Stimulated activated CD8-positive, alpha-beta memory T cell treated with anti-CD3 and anti-CD28 coated beads, Interleukin-12 subunit alpha, Interleukin-12 subunit beta, amount 100 ng/mL, for 4 hours (primary cell): ENCODE measurements at regions not wholly inside any gene's neighbourhood (a gene's known extent, or its start where the extent isn't known, plus 50 kb on each side); places are given as distances from the start of the nearest gene placed in this dataset.

ENCODE experiments used
- DNase-seq: peaks from one replicate; pipeline ENCODE4 v3.0.0-alpha.2; 2020; ENCODE audit warnings: low read depth

DNA sequence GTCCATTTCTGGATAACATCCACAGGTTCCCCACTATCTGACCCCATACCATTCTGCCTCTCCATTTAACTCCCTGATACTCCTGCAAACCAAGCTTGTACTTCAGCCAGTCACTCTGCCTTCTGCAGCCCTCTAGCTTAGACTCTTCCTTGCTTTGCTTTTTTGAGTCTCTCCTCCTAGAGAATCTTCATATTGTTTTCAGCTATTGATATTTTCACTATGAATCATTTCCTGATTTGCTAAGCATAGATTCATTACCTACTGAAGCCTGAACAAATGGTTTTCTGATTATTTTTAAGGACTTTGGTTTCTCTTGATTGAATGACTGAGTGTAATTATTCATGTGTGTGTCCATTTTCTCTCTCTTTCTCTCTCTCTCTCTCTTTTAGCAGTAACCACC lies 2102.3 kb upstream of the CELF4 start:
- no peak for DNase-seq

DNA sequence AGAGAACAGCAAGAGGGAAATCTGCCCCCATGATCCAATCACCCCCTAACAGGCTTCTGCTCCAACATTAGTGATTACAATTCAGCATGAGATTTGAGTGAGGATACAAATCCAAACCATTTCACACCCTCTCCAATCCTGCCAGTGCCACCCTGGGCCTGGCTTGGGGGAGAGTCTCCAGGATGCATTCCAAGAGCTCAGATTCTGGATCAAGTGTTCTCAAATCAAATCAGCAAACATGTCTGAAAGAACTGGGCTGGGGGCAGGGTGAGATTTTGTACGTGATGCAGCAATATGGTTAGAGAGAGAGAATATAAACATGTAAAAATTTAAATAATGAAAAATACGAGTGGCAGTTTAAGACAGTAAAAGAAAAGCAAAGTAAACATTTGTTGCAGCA lies 2100.9 kb upstream of the CELF4 start:
- DNase-seq = no peak

DNA sequence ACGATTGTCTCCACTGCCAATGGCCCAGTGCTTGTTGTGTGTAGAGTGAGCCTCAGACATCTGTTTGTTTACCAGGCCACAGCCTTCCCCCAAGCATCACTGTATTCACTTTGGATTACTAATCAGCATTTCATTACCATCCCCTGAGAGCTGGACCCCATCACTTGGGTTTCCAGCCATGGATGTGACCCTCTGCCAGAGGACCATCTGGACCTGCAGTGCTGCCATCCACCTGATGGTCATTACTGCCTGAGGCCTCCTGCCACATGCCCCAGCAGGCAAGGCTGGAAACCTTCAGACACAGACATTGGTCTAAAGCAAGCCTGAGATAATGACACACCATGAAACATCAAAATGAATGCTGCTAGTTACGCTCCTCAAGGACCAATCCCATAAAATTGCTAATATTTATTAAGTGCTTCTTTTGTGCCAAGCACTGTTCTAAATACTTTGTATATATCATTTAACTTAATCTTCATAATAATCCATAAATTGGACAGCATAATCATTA lies 2096.3 kb upstream of the CELF4 start:
- no peak for DNase-seq

DNA sequence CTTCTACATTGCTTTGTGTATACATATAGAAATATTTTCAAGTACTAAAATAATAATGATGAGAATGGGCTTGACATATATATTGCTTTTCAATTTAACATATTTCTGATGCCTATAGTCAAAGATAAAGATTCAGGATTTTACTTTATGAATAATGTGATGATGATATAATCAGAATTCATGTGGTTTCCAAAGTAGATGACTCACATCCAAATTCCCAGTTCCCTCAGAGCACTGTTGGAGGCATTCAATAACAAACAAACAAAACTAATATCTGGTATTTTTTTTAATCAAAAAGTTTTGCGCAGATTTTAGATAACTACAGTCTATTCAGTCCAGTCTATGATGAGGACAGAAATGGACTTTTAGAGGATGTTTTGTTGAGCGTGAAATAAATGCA lies 2094.5 kb upstream of the CELF4 start:
- DNase-seq = no peak

DNA sequence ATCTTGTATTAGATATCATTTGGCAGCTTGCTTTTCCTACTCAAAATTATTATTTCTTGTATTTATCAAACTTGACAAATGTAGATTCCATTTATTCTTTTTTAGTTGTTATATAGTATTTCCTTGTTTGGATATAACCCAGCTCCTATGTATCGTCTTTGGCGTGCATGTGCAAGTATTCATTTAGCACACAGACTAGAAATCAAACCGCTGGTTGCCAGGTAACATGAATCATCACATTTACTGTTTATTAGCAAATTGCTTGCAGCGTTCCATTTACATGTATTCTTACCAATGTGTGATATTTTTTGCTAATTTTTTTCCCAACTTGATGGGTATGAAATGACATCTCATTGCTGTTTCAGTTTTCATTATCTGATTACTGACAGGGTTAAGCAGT lies 2089.7 kb upstream of the CELF4 start:
- DNase-seq = no peak

DNA sequence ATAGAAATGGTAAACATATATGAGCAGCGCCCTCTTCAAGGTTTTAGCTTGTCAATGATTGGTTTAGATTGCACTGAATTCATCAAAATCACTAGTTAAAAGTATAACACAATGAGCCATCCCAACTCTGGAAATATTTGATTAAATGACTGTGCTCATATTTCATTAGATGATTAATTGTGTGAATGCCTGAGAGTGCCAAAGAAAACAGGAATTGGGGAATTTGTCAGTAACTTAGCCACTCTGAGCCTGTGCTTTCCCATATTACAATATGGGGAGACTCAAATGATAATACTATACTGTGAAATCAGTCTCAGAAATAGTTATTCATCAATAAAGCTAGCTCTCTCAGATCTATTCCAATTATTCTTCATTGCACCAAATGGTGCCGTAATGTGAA lies 2087.6 kb upstream of the CELF4 start:
- no peak for DNase-seq

DNA sequence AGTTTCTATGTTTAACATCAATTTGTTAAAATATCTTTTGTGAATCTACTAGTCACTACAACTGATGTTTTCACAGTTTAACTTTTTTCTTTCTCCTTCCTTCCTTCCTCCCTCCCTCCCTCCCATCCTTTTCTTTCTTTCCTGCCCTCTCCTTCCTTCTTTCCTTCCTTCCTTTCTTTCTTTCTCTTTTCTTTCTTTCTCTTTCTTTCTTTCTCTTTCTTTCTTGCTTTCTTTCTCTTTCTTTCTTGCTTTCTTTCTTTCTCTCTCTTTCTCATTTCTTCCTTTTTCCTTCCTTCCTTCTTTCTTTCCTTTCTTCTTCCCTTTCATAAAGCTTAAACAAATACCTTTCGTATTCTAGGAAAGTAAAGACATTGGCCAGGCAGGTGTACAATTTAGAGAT lies 2083.0 kb upstream of the CELF4 start:
- DNase-seq = no peak

DNA sequence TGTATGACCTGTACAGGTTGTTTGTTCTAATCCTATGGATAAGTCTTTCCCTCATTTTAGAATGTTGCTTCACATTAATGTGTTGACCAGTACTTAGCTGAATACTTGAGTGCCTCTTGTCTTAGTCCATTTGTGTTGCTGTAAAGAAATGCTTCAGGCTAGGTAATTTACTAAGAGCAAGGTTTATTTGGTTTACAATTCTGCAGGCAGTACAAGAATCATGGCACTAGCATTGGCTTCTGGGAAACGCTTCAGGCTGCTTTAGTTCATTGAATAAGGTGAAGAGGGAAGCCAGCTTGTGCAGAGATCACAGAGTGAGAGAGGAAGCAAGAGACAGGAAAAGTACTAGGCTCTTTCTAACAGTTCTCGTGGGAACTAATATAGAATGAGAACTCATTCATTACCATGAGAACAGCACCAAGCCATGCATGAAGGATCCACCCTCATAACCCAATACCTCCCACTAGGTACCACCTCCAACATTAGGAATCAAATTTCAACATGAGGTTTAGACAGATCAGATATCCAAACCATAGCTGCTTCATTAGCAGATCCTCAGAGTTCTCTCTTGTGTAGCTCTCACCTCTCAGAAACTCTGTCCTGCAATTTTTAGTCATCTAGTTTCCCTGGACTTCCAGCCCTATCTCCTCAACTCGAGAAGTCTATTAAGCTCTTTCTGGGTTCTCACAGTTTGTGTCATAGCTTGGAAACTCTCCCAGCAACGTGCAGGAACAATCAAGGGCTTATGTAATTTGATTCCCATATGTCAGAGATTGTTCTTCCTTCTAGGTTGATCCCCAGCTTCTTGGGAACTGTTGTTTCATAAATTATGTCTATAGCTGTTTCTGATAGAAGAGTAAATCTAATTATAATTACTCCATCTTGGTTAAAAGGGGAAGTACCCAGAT lies 2082.3 kb upstream of the CELF4 start:
- DNase-seq = no peak

DNA sequence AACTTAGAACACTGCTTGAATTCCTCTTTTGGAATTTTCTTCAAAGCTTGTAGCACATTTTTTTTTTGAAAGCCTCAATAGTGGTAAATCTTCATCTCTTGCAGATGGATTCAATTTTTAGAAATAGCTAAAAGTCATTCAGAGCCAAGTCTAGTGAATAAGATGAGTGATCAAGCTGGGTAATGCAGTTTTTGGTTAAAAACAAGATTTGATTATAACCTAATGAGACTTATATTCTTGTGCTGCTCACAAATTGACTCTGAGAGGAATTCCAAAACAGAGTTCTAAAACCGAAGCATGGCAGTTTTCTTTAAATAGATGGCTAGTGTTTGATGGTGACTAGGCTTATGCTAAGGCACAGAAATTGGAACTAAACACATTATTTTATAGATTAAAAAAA lies 2072.6 kb upstream of the CELF4 start:
- no peak for DNase-seq

DNA sequence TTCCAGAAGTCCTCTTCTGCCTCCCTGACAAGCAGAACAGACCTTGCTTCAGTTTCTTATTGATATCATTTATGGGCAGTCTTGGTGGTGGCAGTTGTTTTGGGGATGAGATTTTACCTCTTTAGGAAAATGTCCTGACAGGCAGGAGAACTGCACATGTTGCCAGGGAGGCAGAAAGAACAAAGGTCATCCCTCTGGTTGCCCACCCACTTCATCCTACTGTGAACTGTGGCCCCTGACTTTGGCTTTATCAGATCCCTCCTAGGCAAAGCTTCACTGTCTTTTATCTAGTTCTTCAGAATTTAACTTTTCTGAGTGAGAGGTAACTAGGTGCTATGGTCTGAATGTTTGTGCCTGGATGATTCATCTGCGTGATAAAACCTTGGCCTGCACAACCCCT lies 2071.3 kb upstream of the CELF4 start:
- no peak for DNase-seq

DNA sequence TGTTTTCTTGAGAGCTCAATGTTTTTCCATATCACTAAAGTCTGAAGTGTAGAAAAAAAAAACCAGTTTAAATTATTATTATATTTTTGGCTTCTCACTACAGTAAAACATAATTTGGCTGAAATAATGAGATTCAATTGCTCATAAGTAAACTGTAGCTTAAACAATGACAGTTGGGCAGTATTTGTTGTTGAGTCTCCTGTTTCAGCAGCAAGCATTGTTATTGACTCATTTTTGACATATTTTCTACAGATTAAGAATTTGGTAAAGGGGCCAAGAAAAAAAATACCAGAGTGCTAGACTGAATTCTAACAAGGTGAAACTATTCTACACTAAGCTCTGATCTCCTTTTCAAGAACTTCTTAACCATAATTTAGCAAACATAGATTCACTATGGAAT lies 2070.4 kb upstream of the CELF4 start:
- no peak for DNase-seq

DNA sequence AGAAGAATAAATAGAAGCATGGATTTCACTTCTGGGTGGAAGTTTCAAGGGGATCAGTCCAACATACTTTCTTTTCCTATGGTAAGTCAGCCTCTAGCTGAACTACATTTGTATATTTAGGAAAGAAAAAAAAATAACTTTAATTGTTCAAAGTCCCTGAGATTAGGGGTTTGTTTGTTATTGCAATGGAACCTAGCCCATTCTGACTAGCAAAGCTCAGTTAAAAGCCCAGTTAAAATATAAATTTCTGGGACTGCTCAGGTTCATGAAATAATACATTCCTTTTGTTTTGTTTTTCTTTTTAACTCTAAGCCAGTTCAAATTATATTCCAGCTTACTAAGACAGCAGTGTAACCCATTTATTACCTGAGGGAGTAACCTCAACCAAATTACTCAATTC lies 2069.6 kb upstream of the CELF4 start:
- no peak for DNase-seq

DNA sequence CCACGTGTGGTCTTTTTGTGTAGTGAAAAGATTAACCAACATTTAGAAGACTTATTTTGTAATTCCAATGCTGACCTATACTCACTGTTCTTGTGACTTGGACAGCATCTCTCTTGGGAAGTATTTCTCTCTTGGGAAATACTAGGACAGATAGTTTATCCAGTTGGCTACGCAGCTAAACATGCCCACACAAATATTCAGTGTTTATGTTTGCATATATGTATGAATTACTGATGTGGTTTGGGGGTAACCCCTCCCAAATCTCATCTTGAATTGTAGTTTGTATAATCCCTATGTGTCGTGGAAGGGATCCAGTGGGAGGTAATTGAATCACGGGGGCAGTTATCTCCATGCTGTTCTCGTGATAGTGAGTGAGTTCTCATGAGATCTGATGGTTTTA lies 2062.3 kb upstream of the CELF4 start:
- no peak for DNase-seq

DNA sequence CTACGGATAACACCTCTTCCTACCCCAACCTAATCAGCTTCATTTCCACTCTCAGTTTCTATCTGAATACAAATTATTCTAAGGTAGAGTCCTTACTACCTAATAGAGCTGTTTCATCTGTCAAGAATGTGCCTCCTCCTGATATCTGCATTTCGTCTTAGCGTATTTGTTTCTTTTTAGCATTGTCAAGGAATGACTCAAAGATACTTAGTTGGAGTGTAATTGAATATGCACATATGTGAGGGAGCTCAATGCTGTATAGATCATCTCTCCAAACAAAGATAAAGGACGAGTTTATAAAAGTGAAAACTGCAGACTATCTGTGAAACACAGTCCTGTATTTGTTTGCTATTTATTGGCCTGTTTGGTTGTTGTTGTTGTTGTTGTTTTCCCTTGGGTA lies 2059.4 kb upstream of the CELF4 start:
- no peak for DNase-seq

DNA sequence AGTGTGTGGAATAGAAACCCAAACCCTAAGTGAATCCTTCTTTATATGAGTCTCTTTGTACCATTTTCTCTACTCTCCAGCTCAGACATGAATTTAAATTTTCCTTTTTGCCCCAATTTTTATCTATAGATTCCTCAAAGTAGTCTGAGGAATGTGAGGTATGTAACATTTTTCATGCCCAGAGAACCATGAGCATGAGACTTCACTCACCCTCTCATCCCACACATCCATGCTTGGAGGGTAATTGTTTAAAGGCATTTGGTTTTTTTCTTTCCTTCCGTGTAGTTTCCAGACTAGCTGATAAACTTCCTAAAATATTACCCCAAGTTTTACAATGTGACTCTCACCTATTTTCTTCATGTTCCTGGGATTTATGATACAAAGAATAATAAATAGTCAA lies 2056.8 kb upstream of the CELF4 start:
- no peak for DNase-seq

DNA sequence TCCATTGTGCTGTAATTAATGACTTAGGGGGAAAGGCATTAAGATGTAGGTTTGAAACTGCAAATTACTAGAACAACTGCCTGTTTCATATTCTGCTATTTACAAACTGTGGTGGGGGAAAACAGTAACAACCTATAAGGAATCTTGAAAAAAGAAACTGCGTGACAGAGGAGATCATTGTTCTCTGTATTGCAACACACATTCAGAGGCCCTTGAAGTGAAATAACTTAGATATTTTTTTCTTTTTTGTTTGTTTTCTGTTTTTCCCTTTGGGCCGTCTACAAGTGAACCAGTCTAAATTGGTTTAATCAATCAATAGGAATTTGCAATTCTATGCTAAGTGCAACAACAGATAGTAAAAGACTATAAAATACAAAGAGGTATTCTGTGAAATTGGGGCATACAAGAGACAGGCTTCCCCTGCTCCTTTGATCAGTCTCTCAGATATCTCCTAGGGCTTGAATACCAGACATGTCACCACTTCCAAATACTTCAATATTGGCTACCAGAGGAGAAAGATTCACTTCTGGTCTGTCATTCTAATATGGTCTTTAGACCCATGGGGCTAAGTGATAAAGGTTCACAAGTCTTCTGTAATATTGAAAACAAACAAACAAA lies 2055.1 kb upstream of the CELF4 start:
- DNase-seq = no peak

DNA sequence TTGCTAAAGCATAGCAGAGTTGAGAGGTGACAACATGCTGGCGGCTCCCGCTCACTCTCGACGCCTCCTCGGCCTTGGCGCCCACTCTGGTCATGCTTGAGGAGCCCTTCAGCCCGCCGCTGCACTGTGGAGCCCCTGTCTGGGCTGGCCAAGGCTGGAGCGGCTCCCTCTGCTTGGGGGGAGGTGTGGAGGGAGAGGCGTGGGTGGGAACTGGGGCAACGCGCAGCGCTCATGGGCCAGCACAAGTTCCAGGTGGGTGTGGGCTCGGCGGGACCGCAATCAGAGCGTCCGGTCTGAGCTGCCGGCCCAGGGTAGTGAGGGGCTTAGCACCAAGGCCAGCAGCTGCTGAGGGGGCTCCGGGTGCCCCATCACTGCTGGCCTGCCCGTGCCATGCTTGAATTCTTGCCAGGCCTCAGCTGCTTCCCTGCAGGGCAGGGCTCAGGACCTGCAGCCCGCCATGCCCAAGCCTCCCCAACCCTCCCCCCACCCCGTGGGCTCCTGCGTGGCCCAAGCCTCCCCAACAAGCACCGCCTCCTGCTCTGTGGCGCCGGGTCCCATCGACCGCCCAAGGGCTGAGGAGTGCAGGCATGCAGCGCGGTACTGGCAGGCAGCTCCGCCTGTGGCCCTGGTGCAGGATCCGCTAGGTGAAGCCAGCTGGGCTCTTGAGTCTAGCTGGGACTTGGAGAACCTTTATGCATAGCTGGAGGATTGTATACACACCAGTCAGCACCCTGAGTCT lies 2052.8 kb upstream of the CELF4 start:
- DNase-seq = no peak

DNA sequence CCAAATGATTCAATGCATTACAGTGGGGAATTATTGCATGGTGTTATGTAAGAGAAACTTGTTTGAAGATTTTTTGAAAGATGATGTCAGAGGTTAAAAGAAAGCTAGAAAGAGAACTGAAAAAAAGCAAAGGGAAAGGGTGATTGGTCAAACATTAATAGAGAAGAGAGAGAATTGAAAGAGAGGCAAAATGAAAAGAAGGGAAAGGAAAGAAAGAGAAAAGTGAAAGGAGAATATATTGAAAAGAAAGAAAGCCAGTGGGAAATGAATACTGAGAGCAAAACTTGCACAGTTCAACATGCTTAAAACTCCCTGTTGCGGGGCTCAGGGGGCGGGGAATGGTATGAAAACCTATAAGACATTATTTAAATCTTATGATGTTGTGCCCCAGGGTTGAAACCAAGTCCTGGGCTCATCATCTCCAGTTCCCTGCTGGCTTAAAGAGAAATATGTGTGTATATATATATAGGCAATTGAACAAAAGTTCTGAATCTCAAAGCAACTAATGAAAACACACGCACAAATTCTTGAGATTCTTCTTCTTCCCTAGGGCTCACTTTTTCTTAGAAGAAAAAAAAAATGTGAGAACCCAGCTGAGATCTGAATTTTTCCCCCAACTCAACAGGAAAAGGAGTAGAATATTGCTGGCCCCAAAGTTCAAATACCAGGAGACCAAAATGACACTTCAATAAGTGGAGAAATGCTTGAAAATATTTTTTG lies 2045.9 kb upstream of the CELF4 start:
- DNase-seq = no peak

DNA sequence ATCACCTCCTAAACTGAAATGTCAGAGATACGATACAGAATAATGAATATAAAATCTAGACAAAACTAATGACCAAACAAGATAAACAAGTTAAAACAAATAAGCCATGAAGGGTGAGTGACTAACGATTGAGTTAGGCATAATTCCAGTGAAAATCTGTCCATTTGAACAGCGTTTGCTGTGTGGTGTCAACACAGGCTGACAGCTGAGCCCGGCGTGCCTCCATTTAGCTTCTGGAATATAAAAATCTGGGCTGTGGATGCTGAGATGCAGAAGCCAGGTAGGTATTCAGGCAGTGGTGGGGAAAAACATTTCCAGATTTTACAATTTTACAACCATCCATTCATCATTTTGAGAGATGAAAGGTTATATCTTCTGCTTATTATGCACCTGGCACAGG lies 2041.4 kb upstream of the CELF4 start:
- no peak for DNase-seq

DNA sequence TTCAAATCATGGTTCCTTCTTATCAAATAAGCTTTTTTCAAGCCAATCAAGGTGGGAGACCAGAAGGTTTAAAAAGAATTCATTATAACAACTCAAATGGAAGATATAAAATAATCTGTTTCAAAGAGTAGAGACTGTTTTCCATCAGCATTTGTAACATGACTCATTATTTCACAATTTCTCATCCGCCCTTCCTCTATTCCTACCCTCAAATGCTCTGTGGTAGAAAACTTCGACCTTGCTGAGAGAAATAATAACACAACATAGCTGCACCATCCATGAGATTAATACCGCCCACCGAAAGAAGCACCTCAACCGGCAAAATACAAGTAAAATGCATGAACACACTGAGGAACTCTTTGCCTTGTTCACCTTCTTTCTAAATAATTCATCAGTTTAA lies 2039.2 kb upstream of the CELF4 start:
- DNase-seq = no peak

DNA sequence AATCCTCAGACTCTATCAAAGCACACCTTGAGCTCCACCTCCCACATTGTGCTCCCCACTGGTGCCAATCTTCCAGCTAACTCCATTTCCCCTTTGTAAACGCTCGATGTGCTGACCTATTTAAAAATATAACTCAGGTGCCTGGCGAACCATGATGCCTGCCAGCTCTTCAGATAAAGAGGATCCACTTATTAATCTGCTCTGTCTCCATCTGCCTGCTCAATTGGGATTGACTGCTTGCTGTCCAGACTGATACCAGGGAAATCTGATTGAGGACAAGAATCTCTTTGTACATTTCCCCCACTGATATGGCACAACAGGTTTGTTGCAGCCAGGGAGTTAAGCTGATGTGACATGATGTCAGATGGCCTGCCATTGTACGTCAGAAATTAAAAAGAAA lies 2036.5 kb upstream of the CELF4 start:
- DNase-seq = no peak

DNA sequence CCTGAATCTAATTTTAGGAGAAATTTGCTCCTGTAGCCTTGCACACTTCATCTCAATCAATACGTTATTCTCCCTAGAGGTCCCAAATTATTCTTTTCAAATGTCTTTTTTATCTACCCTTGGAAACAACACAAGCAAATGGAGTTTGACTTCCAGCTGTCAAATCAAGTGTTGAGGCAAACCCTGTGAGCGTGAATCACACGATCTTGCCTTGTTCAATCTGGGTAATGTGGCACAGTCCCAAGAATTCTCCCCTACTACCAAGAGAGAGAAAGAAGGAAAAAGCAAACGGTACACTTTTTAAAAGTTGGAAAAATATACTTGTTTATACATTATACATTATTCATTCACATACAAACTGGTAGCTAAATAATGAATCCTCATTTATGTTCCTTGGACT lies 2035.3 kb upstream of the CELF4 start:
- DNase-seq = no peak
